K562 (cell line): ENCODE measurements at regions not wholly inside any gene's neighbourhood (a gene's known extent, or its start where the extent isn't known, plus 50 kb on each side); places are given as distances from the start of the nearest gene placed in this dataset.

Experiments
- ATAC-seq: fragments of 200-7000 bp; cut with Tn5 transposase; 3 replicates; pipeline ENCODE4 v1.9.1; 2020; ENCODE audit warnings: moderate library complexity
- BruUV-seq: library from RNA; stranded (reverse); fragments of 400-500 nt; replicated peaks from 2 replicates; lab custom pipeline; 2021; lab: Mats Ljungman, UMichigan
- CTCF ChIA-PET: fragments of 300-600 bp; formaldehyde crosslinking; extraction: SDS; loops from one replicate; lab custom pipeline; 2021; ENCODE audit warnings: low intra/inter-chr PET ratio; lab: Yijun Ruan, JAX
- POLR2A ChIA-PET: fragments of 300-600, 350-650 bp; sonication (Branson Sonifier 250); formaldehyde crosslinking; extraction: SDS; loops from one replicate; lab custom pipeline; 2021; ENCODE audit warnings: antibody characterized with exemption, inconsistent platforms; lab: Yijun Ruan, JAX
- DNase-seq, 4 experiments: peaks; one replicate each; pipeline versions ENCODE4 v3.0.0 to v3.0.0-alpha.2; 2011 to 2018; ENCODE audit warnings: low spot score in 3 of 4, mixed read lengths in 3 of 4; ENCODE audit errors: extremely low read depth in 1 of 4
- FAIRE-seq: peaks from 2 replicates; lab custom pipeline; 2011; peaks lifted over from hg19 to GRCh38; lab: Jason Lieb, UNC
- H2AFZ ChIP-seq: 2 replicates; pipeline ENCODE4 v1.6.0; 2011; ENCODE audit warnings: low read depth, low read length, control low read depth, inconsistent platforms
- H3K27ac ChIP-seq: fragments of 200-600 bp; 3 replicates; pipeline ENCODE4 v1.8.0; 2011; ENCODE audit warnings: low read depth, mild to moderate bottlenecking, control low read depth, inconsistent platforms, low read length, moderate library complexity, mixed read lengths; ENCODE audit errors: extremely low read depth
- H3K27me3 ChIP-seq, 2 experiments: fragments of 300-600 bp in 1 of 2; 2 replicates in 1 of 2; 3 replicates in 1 of 2; pipeline versions ENCODE4 v1.6.0 to v1.8.0; 2011; ENCODE audit warnings: inconsistent platforms in 2 of 2, low read length in 2 of 2, mild to moderate bottlenecking in 1 of 2, mixed read lengths in 1 of 2, moderate library complexity in 1 of 2; ENCODE audit not compliant: control insufficient read depth in 2 of 2, insufficient read depth in 2 of 2
- H3K36me3 ChIP-seq: fragments of 300-600 bp; 3 replicates; pipeline ENCODE4 v1.8.0; 2011; ENCODE audit warnings: mild to moderate bottlenecking, low read length, inconsistent platforms; ENCODE audit not compliant: control insufficient read depth, insufficient read depth
- H3K4me1 ChIP-seq, 2 experiments: fragments of 200-600 bp in 1 of 2; replicated peaks in 1 of 2; 2 replicates in 1 of 2; 3 replicates in 1 of 2; pipeline versions ENCODE4 v1.5.1 to v1.8.0; 2011; ENCODE audit warnings: inconsistent platforms in 2 of 2, low read length in 2 of 2, mild to moderate bottlenecking in 1 of 2, mixed read lengths in 1 of 2, moderate library complexity in 1 of 2; ENCODE audit not compliant: control insufficient read depth in 2 of 2, insufficient read depth in 2 of 2
- H3K4me2 ChIP-seq: 2 replicates; pipeline ENCODE4 v1.6.1; 2011; ENCODE audit warnings: low read length, control low read depth, inconsistent platforms, mixed read lengths; ENCODE audit not compliant: insufficient read depth
- H3K4me3 ChIP-seq: fragments of 200-600 bp; sonication (generic), shearing (Covaris generic); 2 replicates; pipeline ENCODE4 v1.5.1; 2016; ENCODE audit warnings: control low read depth, inconsistent platforms
- H3K79me2 ChIP-seq: fragments of 200-600 bp; 3 replicates; pipeline ENCODE4 v1.8.0; 2011; ENCODE audit warnings: low read length, inconsistent platforms; ENCODE audit not compliant: control insufficient read depth, insufficient read depth
- H3K9ac ChIP-seq, 2 experiments: 2 replicates each; pipeline versions ENCODE4 v1.6.0 to v1.6.1; 2011; ENCODE audit warnings: low read depth in 2 of 2, low read length in 2 of 2, control low read depth in 1 of 2, inconsistent platforms in 1 of 2, mild to moderate bottlenecking in 1 of 2, mixed read lengths in 1 of 2; ENCODE audit not compliant: insufficient read depth in 1 of 2
- H3K9me1 ChIP-seq: one replicate; pipeline ENCODE4 v1.6.0; 2011; ENCODE audit warnings: inconsistent platforms, mild to moderate bottlenecking, low read length, moderate library complexity; ENCODE audit not compliant: control insufficient read depth, insufficient read depth
- H3K9me3 ChIP-seq: replicated peaks from 2 replicates; pipeline ENCODE4 v1.5.1; 2011; ENCODE audit warnings: low read depth, low read length, inconsistent platforms; ENCODE audit not compliant: control insufficient read depth, insufficient read depth
- H4K20me1 ChIP-seq: replicated peaks from 2 replicates; pipeline ENCODE4 v1.6.1; 2011; ENCODE audit warnings: low read length, inconsistent platforms, mixed read lengths; ENCODE audit not compliant: control insufficient read depth, insufficient read depth
- AFF1 ChIP-seq, 2 experiments: fragments of 450-650 bp; IDR thresholded peaks; 2 replicates each; pipeline ENCODE4 v1.6.1; 2018; ENCODE audit warnings: mild to moderate bottlenecking in 2 of 2, low read depth in 1 of 2; ENCODE audit not compliant: partially characterized antibody in 2 of 2
- BHLHE40 ChIP-seq: IDR thresholded peaks from 2 replicates; pipeline ENCODE4 v1.6.1; 2011; ENCODE audit warnings: low read length, improper control_type of control experiment
- NFATC3 ChIP-seq: fragments of 450-650 bp; IDR thresholded peaks from 2 replicates; pipeline ENCODE4 v1.6.1; 2017; ENCODE audit warnings: mild to moderate bottlenecking
- TBL1XR1 ChIP-seq, 2 experiments: IDR thresholded peaks; 2 replicates each; pipeline ENCODE4 v1.6.1; 2012; ENCODE audit warnings: improper control_type of control experiment in 2 of 2, low read length in 2 of 2, mild to moderate bottlenecking in 1 of 2
- U2AF1 ChIP-seq: fragments of 200-400 bp; formaldehyde crosslinking; optimal IDR thresholded peaks from 2 replicates; pipeline ENCODE3; 2017; ENCODE audit warnings: mild to moderate bottlenecking, low read depth, low read length, moderate library complexity
- XRCC5 ChIP-seq: fragments of 200-400 bp; formaldehyde crosslinking; IDR thresholded peaks from 2 replicates; pipeline ENCODE4 v1.6.1; 2017; ENCODE audit warnings: low read depth, mild to moderate bottlenecking, low read length
- ZNF644 ChIP-seq: fragments of 200-800 bp; sonication (Bioruptor generic); IDR thresholded peaks from 2 replicates; pipeline ENCODE4 v1.6.1; 2016; ENCODE audit warnings: low read depth, missing genetic modification characterization, missing compliant biosample characterization
- WGBS: fragments of 100-300 bp; shearing (Covaris generic); methylation state at CpG from one replicate; pipeline ENCODE4 v1.1.6; 2016; ENCODE audit warnings: low coverage, mixed read lengths; ENCODE audit not compliant: insufficient coverage; ENCODE audit errors: missing lambda C conversion rate; 5-methylcytosine and 5-hydroxymethylcytosine counted together
- in situ Hi-C: fragments of 300-500 bp; cut with MboI; formaldehyde crosslinking; loops from 4 replicates; pipeline ENCODE4 v1.15.0; 2018; ENCODE audit warnings: inconsistent platforms, mixed read lengths
- intact Hi-C: fragments of 100-400 bp; cut with micrococcal nuclease; formaldehyde crosslinking; loops from 2 replicates; pipeline ENCODE4 v1.14.2; 2022
- TF ChIP-seq, protein P1 (sequence below): sonication (generic); formaldehyde crosslinking; IDR thresholded peaks from 2 replicates; pipeline ENCODE4 v1.8.0; 2022; ENCODE audit warnings: mild to moderate bottlenecking, missing genetic modification reagents

DNA sequence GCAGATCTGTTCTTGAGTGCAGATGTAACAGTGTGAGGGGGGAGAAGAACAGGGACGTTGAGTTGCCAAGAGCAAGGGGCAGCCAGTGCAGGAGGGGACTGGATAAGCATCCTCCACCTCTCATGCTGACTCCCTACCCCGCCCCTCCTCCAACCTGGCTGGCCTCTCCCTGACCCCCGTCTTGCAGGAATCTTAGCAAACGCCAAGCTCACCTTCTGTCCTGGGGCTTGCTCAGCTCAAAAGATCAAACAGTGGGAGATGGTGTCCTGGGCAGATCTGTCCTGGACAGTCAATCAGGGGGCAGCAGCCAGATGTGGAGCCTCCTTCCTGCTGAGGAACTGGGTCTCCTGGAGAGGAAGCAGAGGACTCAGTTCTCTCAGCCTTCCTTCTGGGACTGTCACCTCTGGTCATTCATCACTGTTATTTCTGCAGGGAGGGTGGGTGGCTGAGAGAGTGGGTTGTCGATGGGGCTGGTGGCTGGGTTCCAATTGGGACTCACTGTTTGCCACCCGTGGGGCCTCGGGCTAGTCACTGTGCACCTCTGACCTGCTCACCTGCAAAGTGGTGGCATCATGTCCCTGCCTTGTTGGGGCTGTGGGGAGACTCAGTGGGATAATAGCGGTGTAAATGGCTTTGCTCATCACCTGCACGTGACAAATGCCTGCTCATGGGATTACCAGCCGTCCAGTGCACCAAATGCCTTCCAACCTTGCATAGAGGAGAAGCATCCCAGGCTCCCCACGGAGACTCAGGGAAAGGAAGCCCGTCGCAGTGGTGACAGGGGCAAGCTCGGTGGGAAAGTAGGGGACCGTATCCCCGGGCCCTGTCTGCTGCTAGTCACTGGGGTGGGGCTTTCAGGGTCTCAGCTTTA lies 154.4 kb downstream of the PTPRU start:
- H3K9me1 ChIP-seq = no peaks in the 10 kb centered on the region
- no peak overlapping the region for H2AFZ ChIP-seq
- H3K4me2 ChIP-seq = no peak overlapping the region
- ChIA-PET CTCF (no interaction called here), POLR2A (no interaction called here)
- DNase-seq = no peak
- FAIRE-seq = no peak
- ATAC-seq = no peak
- H3K36me3 ChIP-seq = no peaks in the 10 kb centered on the region
- intact Hi-C loops (no loop called here), in situ Hi-C loops (loop anchor here (5.0 kb wide), 1 partner anchor 1017 kb away; no protein-coding TSS in a partner anchor)
- H4K20me1 ChIP-seq = peaks cover 10% of the 10 kb centered on the region
- BruUV-seq = no TSS peak
- H3K27me3 ChIP-seq = no peaks in the 10 kb centered on the region; a peak in 1 of 5 replicates
- no peaks in the 10 kb centered on the region for H3K9me3 ChIP-seq
- under 1% methylated on average over 16 of the region's 16 CpGs for WGBS
- no peak for TF ChIP-seq U2AF1
- TF ChIP-seq NFATC3 = no peak
- no peak for TF ChIP-seq ZNF644
- no peak for TF ChIP-seq XRCC5
- TF ChIP-seq BHLHE40 = peak; percentile 25; the same call in 1 of the 2 replicates
- H3K9ac ChIP-seq = no peak overlapping the region
- no peak overlapping the region for H3K27ac ChIP-seq
- peaks cover 2 to 6% of the 10 kb centered on the region in 2 experiments; a peak in 3 of 5 replicates for H3K4me1 ChIP-seq
- no peaks in the 10 kb centered on the region for H3K79me2 ChIP-seq
- no peak overlapping the region for H3K4me3 ChIP-seq

- no peak for ATAC-seq
- no peak overlapping the region for H3K4me2 ChIP-seq
- no peaks in the 10 kb centered on the region for H3K9me3 ChIP-seq
- in situ Hi-C loops = loop anchor here (5.0 kb wide), 1 partner anchor 1017 kb away; no protein-coding TSS in a partner anchor
- no peak for DNase-seq
- intact Hi-C loops = no loop called here
- no peaks in the 10 kb centered on the region for H3K36me3 ChIP-seq
- H4K20me1 ChIP-seq = peaks cover 10% of the 10 kb centered on the region
- ChIA-PET CTCF (no interaction called here), POLR2A (interaction anchor here (0.6 to 0.7 kb wide), 2 partner anchors 23 to 1371 kb away, joined by 3 to 4 read pairs; no protein-coding TSS in a partner anchor)
- no peak overlapping the region for H3K9ac ChIP-seq
- no peaks in the 10 kb centered on the region for H3K79me2 ChIP-seq
- no peak overlapping the region for H3K4me3 ChIP-seq
- peaks cover 2 to 6% of the 10 kb centered on the region in 2 experiments; a peak in 3 of 5 replicates for H3K4me1 ChIP-seq
- no peak overlapping the region for H3K27ac ChIP-seq
- no peak for FAIRE-seq
- no peak overlapping the region for H2AFZ ChIP-seq
- H3K27me3 ChIP-seq = no peaks in the 10 kb centered on the region; a peak in 1 of 5 replicates
- 0% methylated on average over 3 of the region's 3 CpGs for WGBS
- BruUV-seq = no TSS peak
- H3K9me1 ChIP-seq = no peaks in the 10 kb centered on the region
- TF ChIP-seq AFF1 (IDR thresholded peaks at IDR 0.05; ENCODE audit: low read depth in 1 of 2, partially characterized antibody in 2 of 2) = no peak
- TF ChIP-seq TBL1XR1 (IDR thresholded peaks at IDR 0.05; ENCODE audit: low read length in 2 of 2) = no peak
- TF ChIP-seq, protein P1, sequence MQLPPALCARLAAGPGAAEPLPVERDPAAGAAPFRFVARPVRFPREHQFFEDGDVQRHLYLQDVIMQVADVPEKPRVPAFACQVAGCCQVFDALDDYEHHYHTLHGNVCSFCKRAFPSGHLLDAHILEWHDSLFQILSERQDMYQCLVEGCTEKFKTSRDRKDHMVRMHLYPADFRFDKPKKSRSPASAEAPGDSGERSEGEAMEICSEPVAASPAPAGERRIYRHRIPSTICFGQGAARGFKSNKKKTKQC (CRISPR knock-in tag) = no peak
Observed at GRCh38 chr1:29390075-29390474, 153.8 kb downstream of the PTPRU start.
